Retinal pigment epithelial cell (primary cell): ENCODE measurements at regions not wholly inside any gene's neighbourhood (a gene's known extent, or its start where the extent isn't known, plus 50 kb on each side); places are given as distances from the start of the nearest gene placed in this dataset.

Experiments
- DNase-seq: peaks from one replicate; pipeline ENCODE4 v3.0.0-alpha.2; 2010; ENCODE audit warnings: low read depth
- H3K4me3 ChIP-seq: 2 replicates; pipeline ENCODE4 v1.5.1; 2011; ENCODE audit warnings: mild to moderate bottlenecking, low read length, control low read depth, moderate library complexity
- TF ChIP-seq, protein P1 (sequence below): conservative IDR thresholded peaks from 2 replicates; pipeline ENCODE4 v1.5.1; 2011; ENCODE audit warnings: low read depth, low read length, control low read depth, inconsistent platforms

DNA sequence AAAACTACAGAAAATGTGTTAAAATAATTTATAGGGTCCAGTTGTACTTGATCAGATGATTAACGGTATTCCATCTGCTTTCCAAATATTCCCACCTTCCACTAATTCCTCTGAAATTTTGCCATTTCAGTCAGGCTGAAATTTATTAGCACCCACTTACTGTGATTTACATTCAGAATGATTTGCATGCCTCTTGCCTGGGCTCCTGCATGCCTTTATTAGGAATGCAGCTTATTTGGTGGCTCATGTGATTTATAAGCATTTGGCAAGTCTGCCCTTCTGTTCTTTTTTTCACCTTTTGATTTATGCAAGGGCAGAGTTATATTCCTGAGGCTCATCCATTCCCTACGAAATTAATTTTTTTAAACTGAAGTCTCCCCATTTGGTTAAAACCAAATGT is 1594.5 kb upstream of the PIK3C3 start:
- TF ChIP-seq, protein P1, sequence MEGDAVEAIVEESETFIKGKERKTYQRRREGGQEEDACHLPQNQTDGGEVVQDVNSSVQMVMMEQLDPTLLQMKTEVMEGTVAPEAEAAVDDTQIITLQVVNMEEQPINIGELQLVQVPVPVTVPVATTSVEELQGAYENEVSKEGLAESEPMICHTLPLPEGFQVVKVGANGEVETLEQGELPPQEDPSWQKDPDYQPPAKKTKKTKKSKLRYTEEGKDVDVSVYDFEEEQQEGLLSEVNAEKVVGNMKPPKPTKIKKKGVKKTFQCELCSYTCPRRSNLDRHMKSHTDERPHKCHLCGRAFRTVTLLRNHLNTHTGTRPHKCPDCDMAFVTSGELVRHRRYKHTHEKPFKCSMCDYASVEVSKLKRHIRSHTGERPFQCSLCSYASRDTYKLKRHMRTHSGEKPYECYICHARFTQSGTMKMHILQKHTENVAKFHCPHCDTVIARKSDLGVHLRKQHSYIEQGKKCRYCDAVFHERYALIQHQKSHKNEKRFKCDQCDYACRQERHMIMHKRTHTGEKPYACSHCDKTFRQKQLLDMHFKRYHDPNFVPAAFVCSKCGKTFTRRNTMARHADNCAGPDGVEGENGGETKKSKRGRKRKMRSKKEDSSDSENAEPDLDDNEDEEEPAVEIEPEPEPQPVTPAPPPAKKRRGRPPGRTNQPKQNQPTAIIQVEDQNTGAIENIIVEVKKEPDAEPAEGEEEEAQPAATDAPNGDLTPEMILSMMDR, result no peak
- H3K4me3 ChIP-seq, result no peak overlapping the region
- no peak for DNase-seq

DNA sequence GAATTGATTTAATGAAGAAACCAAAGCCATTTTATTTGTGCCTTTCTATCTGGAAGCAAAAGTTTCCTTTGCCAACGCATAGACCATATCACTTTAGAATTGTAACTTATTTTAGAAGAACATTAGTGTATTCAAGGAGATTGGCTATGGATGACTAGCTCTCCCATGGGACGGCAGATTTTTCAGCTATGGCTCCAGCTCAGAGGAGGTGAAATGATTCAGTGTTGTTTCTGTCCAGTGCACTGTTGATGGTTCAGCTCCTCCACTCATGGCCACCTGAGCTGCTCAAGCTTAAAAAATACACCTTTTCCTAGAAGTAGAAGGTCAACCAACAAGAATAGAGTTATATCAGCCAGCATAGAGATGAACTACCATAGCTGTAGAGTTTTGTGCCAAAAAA is 1597.5 kb upstream of the PIK3C3 start:
- no peak for DNase-seq
- TF ChIP-seq, protein P1, result no peak

DNA sequence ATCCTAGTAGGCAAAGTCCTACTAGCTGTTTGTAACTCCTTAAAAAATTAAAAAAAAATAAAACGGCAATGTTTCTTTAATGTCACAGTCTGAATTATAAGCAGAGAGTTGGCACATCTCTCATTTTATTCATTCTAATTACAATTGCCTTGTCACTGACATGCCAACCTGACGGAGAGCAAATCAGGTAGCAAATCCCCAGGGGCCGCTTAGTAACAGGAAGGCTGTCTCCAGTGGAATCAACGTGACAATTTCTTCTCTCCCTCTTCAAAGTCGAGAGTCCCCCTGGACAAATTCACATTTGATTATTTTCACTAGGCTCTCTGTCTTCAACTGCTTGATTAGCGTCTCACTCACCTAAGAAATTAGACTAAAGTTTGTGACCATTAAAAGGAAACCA is 1598.9 kb upstream of the PIK3C3 start:
- TF ChIP-seq, protein P1, result no peak
- no peak for DNase-seq

More for the DNA sequence above, 1597.5 kb upstream of the PIK3C3 start:
- no peak overlapping the region for H3K4me3 ChIP-seq

DNA sequence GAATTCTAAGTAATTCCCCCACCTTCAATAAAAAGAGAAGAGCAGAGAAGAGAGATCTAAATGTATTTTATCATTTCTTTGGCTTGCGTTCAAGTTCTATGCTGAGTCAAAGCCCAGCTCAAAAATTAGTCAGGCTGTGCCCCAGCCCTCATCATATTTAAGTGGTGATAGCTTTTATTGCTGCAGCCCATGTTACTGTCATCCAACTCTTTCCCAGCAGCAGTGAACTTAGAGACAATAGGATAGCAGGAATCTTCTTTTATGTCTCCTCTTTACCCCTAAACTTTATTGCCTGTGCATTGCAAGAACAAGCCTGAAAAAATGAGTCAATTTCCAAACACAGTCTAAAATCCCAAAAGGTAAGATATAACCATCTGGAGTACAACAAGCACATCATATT is 1599.3 kb upstream of the PIK3C3 start:
- TF ChIP-seq, protein P1, result no peak
- DNase-seq, result no peak
- H3K4me3 ChIP-seq, result no peak overlapping the region

More for the DNA sequence above, 1598.9 kb upstream of the PIK3C3 start:
- no peak overlapping the region for H3K4me3 ChIP-seq

DNA sequence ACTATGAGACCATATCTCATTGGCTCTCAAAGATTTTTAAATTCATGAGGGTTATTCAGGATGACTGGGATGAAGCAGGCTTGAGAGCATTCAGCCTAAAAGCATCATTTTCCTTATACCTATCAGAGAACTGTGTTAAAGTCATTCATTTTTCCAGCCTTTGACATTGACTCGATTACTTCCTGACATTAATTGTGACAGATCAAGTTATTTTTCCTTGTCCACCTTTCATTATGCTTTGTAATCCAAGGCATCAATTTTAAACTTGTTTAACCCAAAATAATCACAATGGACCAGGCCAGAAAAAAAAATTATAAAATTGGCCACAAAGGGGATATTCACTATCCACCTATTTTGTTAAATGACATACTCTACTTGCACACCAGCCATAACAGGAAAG is 1606.8 kb upstream of the PIK3C3 start:
- no peak for DNase-seq
- TF ChIP-seq, protein P1, result no peak
- no peak overlapping the region for H3K4me3 ChIP-seq

DNA sequence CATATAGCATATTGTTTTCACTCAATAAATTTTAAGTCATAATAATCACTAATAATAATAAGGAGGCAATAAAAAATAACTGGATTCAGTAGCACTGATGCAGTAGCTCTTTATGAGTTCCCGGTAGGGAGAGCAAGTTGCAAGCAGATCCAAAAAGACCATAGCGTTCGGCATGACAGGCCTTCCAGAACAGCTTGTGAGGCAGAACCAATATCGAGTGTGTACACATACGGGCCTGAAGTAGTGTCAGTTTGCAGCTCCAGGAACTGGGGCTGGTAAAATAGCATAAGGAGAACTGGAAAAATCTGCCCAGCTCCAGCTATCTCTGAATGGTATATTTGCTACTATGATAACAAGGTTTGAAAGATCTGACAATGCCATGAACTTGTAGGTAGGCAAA is 1607.8 kb upstream of the PIK3C3 start:
- DNase-seq, result no peak
- TF ChIP-seq, protein P1, result no peak
- no peak overlapping the region for H3K4me3 ChIP-seq

DNA sequence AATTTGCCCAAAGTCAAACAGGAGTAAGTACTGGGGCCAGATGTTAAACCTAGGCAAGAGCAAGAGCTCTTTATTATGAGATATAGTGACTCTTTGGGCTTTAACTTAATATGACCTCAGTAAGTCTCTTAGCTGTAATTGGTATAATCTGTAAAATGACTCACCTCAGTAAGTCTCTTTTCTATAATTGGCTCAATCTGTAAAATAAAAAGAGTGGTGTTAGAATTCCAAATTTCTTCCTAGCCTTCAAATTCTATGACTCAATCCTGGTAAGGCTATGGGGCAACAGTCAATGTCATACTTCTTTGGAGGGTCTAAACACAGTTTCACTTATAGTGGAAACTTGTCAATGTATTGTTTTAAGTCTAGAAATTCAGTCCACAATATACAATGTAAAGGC is 1608.9 kb upstream of the PIK3C3 start:
- no peak for DNase-seq
- TF ChIP-seq, protein P1, result no peak
- H3K4me3 ChIP-seq, result no peak overlapping the region
